ENCODE measurements at regions not wholly inside any gene's neighbourhood (a gene's known extent, or its start where the extent isn't known, plus 50 kb on each side); places are given as distances from the start of the nearest gene placed in this dataset.

GRCh38 chr6:141041596-141042087 is 1091.1 kb upstream of the GJE1 start:
- DNase-seq, result no peak

GRCh38 chr6:141035312-141036200 is 1097.2 kb upstream of the GJE1 start:
- DNase-seq, result no peak

GRCh38 chr6:141033101-141033500 is 1099.6 kb upstream of the GJE1 start:
- DNase-seq, result no peak

- no peak for DNase-seq
Observed at GRCh38 chr6:141029908-141030307, 1102.8 kb upstream of the GJE1 start.

- DNase-seq, result peak in 2 of 3 experiments; percentile 4 to 28
Observed at GRCh38 chr6:141028791-141029280, 1103.9 kb upstream of the GJE1 start.

GRCh38 chr6:141026504-141026903 is 1106.2 kb upstream of the GJE1 start:
- DNase-seq, result no peak

- no peak for DNase-seq
Observed at GRCh38 chr6:141024526-141024925, 1108.2 kb upstream of the GJE1 start.

- DNase-seq, result no peak
Observed at GRCh38 chr6:141017941-141018340, 1114.8 kb upstream of the GJE1 start.

GRCh38 chr6:141000917-141001316 is 1131.8 kb upstream of the GJE1 start:
- no peak for DNase-seq

GRCh38 chr6:140993515-140993914 is 1139.2 kb upstream of the GJE1 start:
- DNase-seq, result no peak

GRCh38 chr6:140992678-140993077 is 1140.0 kb upstream of the GJE1 start:
- no peak for DNase-seq

GRCh38 chr6:140988780-140989179 is 1143.9 kb upstream of the GJE1 start:
- DNase-seq, result peak in 1 of 3 experiments; percentile 61

GRCh38 chr6:140987364-140988155 is 1145.2 kb upstream of the GJE1 start:
- DNase-seq, result no peak

- DNase-seq, result no peak
Observed at GRCh38 chr6:140985679-140986275, 1146.9 kb upstream of the GJE1 start.

GRCh38 chr6:140980265-140980887 is 1152.3 kb upstream of the GJE1 start:
- DNase-seq, result no peak

GRCh38 chr6:140979642-140980091 is 1153.1 kb upstream of the GJE1 start:
- no peak for DNase-seq

GRCh38 chr6:140977403-140977802 is 1155.3 kb upstream of the GJE1 start:
- no peak for DNase-seq

- DNase-seq, result no peak
Observed at GRCh38 chr6:140976806-140977205, 1155.9 kb upstream of the GJE1 start.

- DNase-seq, result no peak
Observed at GRCh38 chr6:140970485-140970884, 1162.2 kb upstream of the GJE1 start.

- no peak for DNase-seq
Observed at GRCh38 chr6:140968062-140968461, 1164.7 kb upstream of the GJE1 start.

- DNase-seq, result no peak
Observed at GRCh38 chr6:140966676-140967075, 1166.0 kb upstream of the GJE1 start.

GRCh38 chr6:140960566-140960965 is 1172.2 kb upstream of the GJE1 start:
- no peak for DNase-seq

- DNase-seq, result peak in 2 of 3 experiments; percentile 90 to 99
Observed at GRCh38 chr6:140957386-140957785, 1175.3 kb upstream of the GJE1 start.
